NCI-H146 treated with DMSO at 0.1 percent for 48 hours (cell line): ENCODE measurements at regions not wholly inside any gene's neighbourhood (a gene's known extent, or its start where the extent isn't known, plus 50 kb on each side); places are given as distances from the start of the nearest gene placed in this dataset.
"Not testable (repeated sequence)": the region's sequence is repeated elsewhere in the genome, so short reads cannot be mapped to it uniquely, and the experiment has no call there.

Experiments used
- DNase-seq: peaks from one replicate; lab custom pipeline; 2025; ENCODE audit not compliant: unreplicated experiment; lab: John Stamatoyannopoulos, UW

GRCh38 chr1:116185161-116185701, 74.0 kb downstream of the MAB21L3 start:
- DNase-seq: no peak

GRCh38 chr1:116189481-116189880, 78.3 kb downstream of the MAB21L3 start:
- no peak for DNase-seq

- no peak for DNase-seq
Observed at GRCh38 chr1:116191294-116191693, 80.1 kb downstream of the MAB21L3 start.

- DNase-seq: no peak
Observed at GRCh38 chr1:116193768-116194167, 82.6 kb downstream of the MAB21L3 start.

GRCh38 chr1:116194568-116194967, 83.4 kb downstream of the MAB21L3 start:
- DNase-seq: no peak

- DNase-seq: no peak
Observed at GRCh38 chr1:116195077-116195868, 84.1 kb downstream of the MAB21L3 start.

GRCh38 chr1:116200343-116200742, 89.1 kb downstream of the MAB21L3 start:
- DNase-seq: not testable (repeated sequence)

- no peak for DNase-seq
Observed at GRCh38 chr1:116201911-116202310, 90.7 kb downstream of the MAB21L3 start.

GRCh38 chr1:116203181-116203723, 92.1 kb downstream of the MAB21L3 start:
- no peak for DNase-seq

- DNase-seq: no peak
Observed at GRCh38 chr1:116203920-116204319, 92.7 kb downstream of the MAB21L3 start.

- DNase-seq: no peak
Observed at GRCh38 chr1:116205941-116206679, 94.9 kb downstream of the MAB21L3 start.

- no peak for DNase-seq
Observed at GRCh38 chr1:116207126-116207735, 96.0 kb downstream of the MAB21L3 start.

- DNase-seq: no peak
Observed at GRCh38 chr1:116208136-116208535, 96.9 kb downstream of the MAB21L3 start.

GRCh38 chr1:116211294-116211693, 100.1 kb downstream of the MAB21L3 start:
- no peak for DNase-seq

- DNase-seq: no peak
Observed at GRCh38 chr1:116218922-116219321, 107.7 kb downstream of the MAB21L3 start.

GRCh38 chr1:116219651-116220434, 108.6 kb downstream of the MAB21L3 start:
- DNase-seq: no peak

- no peak for DNase-seq
Observed at GRCh38 chr1:116224111-116224510, 112.9 kb downstream of the MAB21L3 start.

GRCh38 chr1:116224561-116224960, 113.4 kb downstream of the MAB21L3 start:
- DNase-seq: no peak

- DNase-seq: no peak
Observed at GRCh38 chr1:116226017-116226416, 114.8 kb downstream of the MAB21L3 start.

GRCh38 chr1:116228511-116228910, 117.3 kb downstream of the MAB21L3 start:
- no peak for DNase-seq

- DNase-seq: no peak
Observed at GRCh38 chr1:116230712-116231111, 119.5 kb downstream of the MAB21L3 start.
